Activated naive CD4-positive, alpha-beta T cell treated with anti-CD3 and anti-CD28 coated beads, Interleukin-2, amount 50 U/mL, for 72 hours (primary cell): ENCODE measurements at regions not wholly inside any gene's neighbourhood (a gene's known extent, or its start where the extent isn't known, plus 50 kb on each side); places are given as distances from the start of the nearest gene placed in this dataset.
"Not testable (repeated sequence)": the region's sequence is repeated elsewhere in the genome, so short reads cannot be mapped to it uniquely, and the experiment has no call there.

Experiments used
- ATAC-seq, 2 donors: fragments of 150-1000 bp; cut with Tn5 transposase; 2 replicates each; pipeline ENCODE4 v1.10.0; 2021; ENCODE audit warnings: mild to moderate bottlenecking in 2 of 2, moderate library complexity in 2 of 2
- DNase-seq, 2 donors: peaks; one replicate each; pipeline ENCODE4 v3.0.0; 2021 to 2022; ENCODE audit warnings: low spot score in 2 of 2
- H3K27ac Mint-ChIP-seq, 2 donors: one replicate each; pipeline ENCODE4 v1.8.0; 2022; ENCODE audit warnings: mild to moderate bottlenecking in 2 of 2, mixed read lengths in 2 of 2
- H3K36me3 Mint-ChIP-seq, 2 donors: one replicate each; pipeline ENCODE4 v1.8.0; 2022; ENCODE audit warnings: mixed read lengths in 2 of 2
- H3K9me3 Mint-ChIP-seq, 2 donors: one replicate each; pipeline ENCODE4 v1.8.0; 2022; ENCODE audit warnings: mixed read lengths in 2 of 2

- ATAC-seq, H3K36me3 Mint-ChIP-seq, H3K27ac Mint-ChIP-seq: not testable (repeated sequence)
These were observed 350.0 kb downstream of the CNTNAP3B start for GRCh38 chr9:41779192-41779591.

GRCh38 chr9:41778535-41779071 lies 350.6 kb downstream of the CNTNAP3B start:
- H3K9me3 Mint-ChIP-seq, DNase-seq, ATAC-seq, H3K27ac Mint-ChIP-seq, H3K36me3 Mint-ChIP-seq: not testable (repeated sequence)

More at GRCh38 chr9:41779192-41779591, 350.0 kb downstream of the CNTNAP3B start:
- not testable (repeated sequence) for DNase-seq, H3K9me3 Mint-ChIP-seq

- not testable (repeated sequence) for H3K9me3 Mint-ChIP-seq, ATAC-seq, H3K27ac Mint-ChIP-seq, DNase-seq, H3K36me3 Mint-ChIP-seq
These were observed 351.7 kb downstream of the CNTNAP3B start for GRCh38 chr9:41777536-41777935.

GRCh38 chr9:41772541-41772940 lies 356.7 kb downstream of the CNTNAP3B start:
- H3K36me3 Mint-ChIP-seq, H3K27ac Mint-ChIP-seq, DNase-seq: not testable (repeated sequence)

GRCh38 chr9:41771693-41772092 lies 357.5 kb downstream of the CNTNAP3B start:
- not testable (repeated sequence) for H3K36me3 Mint-ChIP-seq, H3K27ac Mint-ChIP-seq, H3K9me3 Mint-ChIP-seq, DNase-seq, ATAC-seq

More at GRCh38 chr9:41772541-41772940, 356.7 kb downstream of the CNTNAP3B start:
- not testable (repeated sequence) for H3K9me3 Mint-ChIP-seq, ATAC-seq

GRCh38 chr9:41754822-41755221 lies 374.4 kb downstream of the CNTNAP3B start:
- H3K9me3 Mint-ChIP-seq, DNase-seq: not testable (repeated sequence)

GRCh38 chr9:41754403-41754802 lies 374.8 kb downstream of the CNTNAP3B start:
- DNase-seq, H3K27ac Mint-ChIP-seq, H3K9me3 Mint-ChIP-seq, H3K36me3 Mint-ChIP-seq, ATAC-seq: not testable (repeated sequence)

More at GRCh38 chr9:41754822-41755221, 374.4 kb downstream of the CNTNAP3B start:
- H3K36me3 Mint-ChIP-seq, H3K27ac Mint-ChIP-seq, ATAC-seq: not testable (repeated sequence)

GRCh38 chr9:41741897-41742296 lies 387.3 kb downstream of the CNTNAP3B start:
- ATAC-seq, DNase-seq, H3K36me3 Mint-ChIP-seq, H3K9me3 Mint-ChIP-seq, H3K27ac Mint-ChIP-seq: not testable (repeated sequence)

- H3K36me3 Mint-ChIP-seq, H3K27ac Mint-ChIP-seq, ATAC-seq, DNase-seq, H3K9me3 Mint-ChIP-seq: not testable (repeated sequence)
These were observed 388.1 kb downstream of the CNTNAP3B start for GRCh38 chr9:41741173-41741572.

GRCh38 chr9:41738681-41739080 lies 390.5 kb downstream of the CNTNAP3B start:
- not testable (repeated sequence) for H3K27ac Mint-ChIP-seq, ATAC-seq, H3K36me3 Mint-ChIP-seq, H3K9me3 Mint-ChIP-seq, DNase-seq

GRCh38 chr9:41699190-41699589 lies 430.0 kb downstream of the CNTNAP3B start:
- ATAC-seq, H3K9me3 Mint-ChIP-seq, H3K36me3 Mint-ChIP-seq, DNase-seq, H3K27ac Mint-ChIP-seq: not testable (repeated sequence)

GRCh38 chr9:41697080-41697479 lies 432.1 kb downstream of the CNTNAP3B start:
- H3K9me3 Mint-ChIP-seq, DNase-seq, ATAC-seq, H3K36me3 Mint-ChIP-seq, H3K27ac Mint-ChIP-seq: not testable (repeated sequence)

- not testable (repeated sequence) for H3K9me3 Mint-ChIP-seq, H3K36me3 Mint-ChIP-seq, ATAC-seq, DNase-seq, H3K27ac Mint-ChIP-seq
These were observed 449.9 kb downstream of the CNTNAP3B start for GRCh38 chr9:41679312-41679711.

GRCh38 chr9:41663497-41664036 lies 465.7 kb downstream of the CNTNAP3B start:
- not testable (repeated sequence) for ATAC-seq, H3K27ac Mint-ChIP-seq, H3K9me3 Mint-ChIP-seq, DNase-seq, H3K36me3 Mint-ChIP-seq

- not testable (repeated sequence) for DNase-seq, ATAC-seq, H3K27ac Mint-ChIP-seq
- Mint-ChIP-seq H3K9me3 (peaks cover 0 to 11% of the 10 kb centered on the region in 2 donors), H3K36me3 (peaks cover 0 to 16% of the 10 kb centered on the region in 2 donors)
These were observed 469.6 kb upstream of the ZNG1F start for GRCh38 chr9:41658706-41659105.

- DNase-seq, H3K27ac Mint-ChIP-seq, ATAC-seq: not testable (repeated sequence)
- peaks cover 0 to 16% of the 10 kb centered on the region in 2 donors for H3K36me3 Mint-ChIP-seq
- peaks cover 0 to 11% of the 10 kb centered on the region in 2 donors for H3K9me3 Mint-ChIP-seq
These were observed 469.0 kb upstream of the ZNG1F start for GRCh38 chr9:41658116-41658515.

GRCh38 chr9:41657141-41657540 lies 468.0 kb upstream of the ZNG1F start:
- not testable (repeated sequence) for ATAC-seq, H3K27ac Mint-ChIP-seq, DNase-seq
- Mint-ChIP-seq H3K9me3 (peaks cover 0 to 11% of the 10 kb centered on the region in 2 donors), H3K36me3 (peaks cover 0 to 16% of the 10 kb centered on the region in 2 donors)

GRCh38 chr9:41655071-41655554 lies 466.0 kb upstream of the ZNG1F start:
- peaks cover 0 to 16% of the 10 kb centered on the region in 2 donors for H3K36me3 Mint-ChIP-seq
- DNase-seq, H3K27ac Mint-ChIP-seq, ATAC-seq: not testable (repeated sequence)
- peaks cover 0 to 11% of the 10 kb centered on the region in 2 donors for H3K9me3 Mint-ChIP-seq
